MCF 10A (cell line): ENCODE measurements at regions not wholly inside any gene's neighbourhood (a gene's known extent, or its start where the extent isn't known, plus 50 kb on each side); places are given as distances from the start of the nearest gene placed in this dataset.

Experiments used
- BruUV-seq: library from RNA; stranded (reverse); fragments of 400-500 nt; replicated peaks from 2 replicates; lab custom pipeline; 2021; lab: Mats Ljungman, UMichigan
- CTCF ChIA-PET: fragments of 300-600 bp; sonication (Branson Sonifier 250); formaldehyde crosslinking; extraction: SDS; loops from one replicate; lab custom pipeline; 2021; ENCODE audit warnings: antibody characterized with exemption, inconsistent platforms; lab: Yijun Ruan, JAX
- POLR2A ChIA-PET: fragments of 300-600, 350-650 bp; sonication (Branson Sonifier 250); formaldehyde crosslinking; extraction: SDS; loops from one replicate; lab custom pipeline; 2020; ENCODE audit warnings: antibody characterized with exemption, inconsistent platforms; lab: Yijun Ruan, JAX
- DNase-seq: peaks from one replicate; pipeline ENCODE4 v3.0.0-alpha.2; 2018; ENCODE audit not compliant: unreplicated experiment
- H3K27ac Mint-ChIP-seq: one replicate; pipeline ENCODE4 v1.8.0; 2022; ENCODE audit warnings: mild to moderate bottlenecking, low read depth, mixed read lengths; ENCODE audit not compliant: unreplicated experiment
- H3K27me3 Mint-ChIP-seq: one replicate; pipeline ENCODE4 v1.8.0; 2022; ENCODE audit warnings: mixed read lengths; ENCODE audit not compliant: insufficient read depth, unreplicated experiment
- H3K36me3 Mint-ChIP-seq: one replicate; pipeline ENCODE4 v1.8.0; 2022; ENCODE audit warnings: mild to moderate bottlenecking, moderate library complexity, mixed read lengths; ENCODE audit not compliant: insufficient read depth, unreplicated experiment
- H3K4me1 Mint-ChIP-seq: one replicate; pipeline ENCODE4 v1.8.0; 2022; ENCODE audit warnings: mixed read lengths; ENCODE audit not compliant: insufficient read depth, unreplicated experiment
- H3K4me3 Mint-ChIP-seq: one replicate; pipeline ENCODE4 v1.8.0; 2022; ENCODE audit warnings: mild to moderate bottlenecking, moderate library complexity, mixed read lengths; ENCODE audit not compliant: unreplicated experiment
- H3K9me3 Mint-ChIP-seq: one replicate; pipeline ENCODE4 v1.8.0; 2022; ENCODE audit warnings: mixed read lengths; ENCODE audit not compliant: unreplicated experiment
- CTCF ChIP-seq: fragments of 200-600 bp; IDR thresholded peaks from one replicate; pipeline ENCODE4 v1.8.0; 2022; ENCODE audit warnings: antibody characterized with exemption, mild to moderate bottlenecking; ENCODE audit not compliant: unreplicated experiment
- intact Hi-C: fragments of 100-400 bp; cut with micrococcal nuclease; formaldehyde crosslinking; loops from 2 replicates; pipeline ENCODE4 v1.14.1; 2022

- H3K27ac Mint-ChIP-seq = no peak overlapping the region
- TF ChIP-seq CTCF = no peak
- BruUV-seq = no TSS peak
Measured at GRCh38 chr3:29099775-29100174, 181.1 kb upstream of the RBMS3 start.

GRCh38 chr3:29100292-29100691, 180.6 kb upstream of the RBMS3 start:
- DNase-seq = no peak
- Mint-ChIP-seq H3K36me3 (no peaks in the 10 kb centered on the region), H3K4me1 (no peaks in the 10 kb centered on the region), H3K9me3 (peaks cover 8% of the 10 kb centered on the region), H3K27me3 (no peaks in the 10 kb centered on the region), H3K27ac (no peak overlapping the region), H3K4me3 (no peak overlapping the region)
- POLR2A ChIA-PET = no interaction called here
- intact Hi-C loops = no loop called here
- TF ChIP-seq CTCF = no peak
- BruUV-seq = no TSS peak
- CTCF ChIA-PET = no interaction called here

More at GRCh38 chr3:29099775-29100174, 181.1 kb upstream of the RBMS3 start:
- intact Hi-C loops = no loop called here
- H3K4me3 Mint-ChIP-seq = no peak overlapping the region
- POLR2A ChIA-PET = no interaction called here
- CTCF ChIA-PET = no interaction called here
- no peaks in the 10 kb centered on the region for H3K4me1 Mint-ChIP-seq
- H3K36me3 Mint-ChIP-seq = no peaks in the 10 kb centered on the region
- H3K27me3 Mint-ChIP-seq = no peaks in the 10 kb centered on the region
- peaks cover 8% of the 10 kb centered on the region for H3K9me3 Mint-ChIP-seq
- no peak for DNase-seq

- Mint-ChIP-seq H3K27me3 (no peaks in the 10 kb centered on the region), H3K36me3 (no peaks in the 10 kb centered on the region), H3K27ac (no peak overlapping the region), H3K4me1 (no peaks in the 10 kb centered on the region), H3K4me3 (no peak overlapping the region), H3K9me3 (peaks cover 8% of the 10 kb centered on the region)
- ChIA-PET POLR2A (no interaction called here), CTCF (interaction anchor here (0.6 to 0.7 kb wide), 2 partner anchors 91 to 642 kb away, joined by 3 read pairs; no protein-coding TSS in a partner anchor)
- BruUV-seq = no TSS peak
- no peak for DNase-seq
- intact Hi-C loops = no loop called here
- no peak for TF ChIP-seq CTCF
Measured at GRCh38 chr3:29128001-29128400, 152.9 kb upstream of the RBMS3 start.

DNA sequence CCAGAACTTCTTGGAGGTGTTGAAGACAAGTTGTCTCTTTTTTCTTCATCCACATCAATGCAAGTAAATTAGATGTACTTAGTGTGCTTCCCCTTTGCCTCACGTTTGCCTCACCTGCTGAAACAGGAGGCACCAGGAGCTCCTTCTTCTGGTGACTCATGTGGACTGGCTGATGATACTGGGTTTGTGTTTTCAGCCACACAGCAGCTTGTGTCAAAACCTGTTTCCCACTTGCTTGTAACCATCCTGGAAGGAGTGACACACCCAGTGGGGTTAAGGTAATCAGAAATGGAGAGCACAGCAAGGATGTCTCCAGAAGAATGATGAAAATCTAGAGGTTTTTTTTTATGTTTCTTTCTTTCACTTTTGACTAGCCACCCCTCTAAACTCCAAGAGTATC, 143.3 kb upstream of the RBMS3 start:
- peak; percentile 34 for DNase-seq
- intact Hi-C loops = no loop called here
- Mint-ChIP-seq H3K27me3 (no peaks in the 10 kb centered on the region), H3K4me1 (no peaks in the 10 kb centered on the region), H3K9me3 (no peaks in the 10 kb centered on the region), H3K27ac (no peak overlapping the region), H3K4me3 (no peak overlapping the region), H3K36me3 (no peaks in the 10 kb centered on the region)
- TF ChIP-seq CTCF = no peak
- BruUV-seq = no TSS peak
- ChIA-PET POLR2A (interaction anchor here (0.9 to 1.0 kb wide), 2 partner anchors 8 to 242 kb away, joined by 3 read pairs; no protein-coding TSS in a partner anchor), CTCF (interaction anchor here (0.6 kb wide), 1 partner anchor 283 kb away, joined by 3 read pairs; no protein-coding TSS in a partner anchor)
